Ammon's horn (tissue), 1 donor: ENCODE measurements at regions not wholly inside any gene's neighbourhood (a gene's known extent, or its start where the extent isn't known, plus 50 kb on each side); places are given as distances from the start of the nearest gene placed in this dataset.

Source experiments
- DNase-seq: peaks from one replicate; pipeline ENCODE4 v3.0.0-alpha.2; 2016; ENCODE audit warnings: low spot score

DNA sequence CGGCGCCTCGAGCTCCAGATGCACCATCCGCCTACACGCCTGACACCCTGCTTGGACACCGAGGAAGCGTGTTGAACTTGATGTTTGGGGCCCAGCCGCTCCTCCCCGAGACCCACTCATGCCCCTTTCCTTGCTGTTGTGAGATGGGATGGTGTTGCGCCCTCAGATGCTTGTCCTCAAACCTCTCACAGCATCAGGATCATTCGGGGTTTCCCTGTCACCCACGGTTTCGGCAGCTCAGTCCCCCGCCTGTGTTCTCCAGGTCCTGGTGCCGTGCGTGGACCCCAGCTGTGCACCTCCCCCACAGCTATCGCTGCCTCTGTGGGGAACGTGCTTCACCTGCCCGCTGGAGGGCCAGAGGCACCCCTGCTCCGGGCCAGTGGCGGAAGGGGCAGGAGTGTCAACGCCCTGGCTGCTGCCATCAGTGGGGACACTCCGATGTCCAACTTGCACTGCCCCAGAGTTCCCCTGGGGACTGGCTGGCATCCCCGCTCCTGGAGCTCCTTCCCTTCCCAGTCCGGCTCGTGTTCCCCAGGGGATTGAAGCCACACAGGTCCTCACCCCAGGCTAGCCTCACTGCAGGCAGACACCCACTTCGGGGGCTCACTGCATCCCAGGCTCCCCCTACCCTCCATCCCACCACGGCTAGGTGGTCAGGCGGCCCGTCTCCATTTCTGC lies 82.3 kb upstream of the ADRA2C start:
- no peak for DNase-seq

DNA sequence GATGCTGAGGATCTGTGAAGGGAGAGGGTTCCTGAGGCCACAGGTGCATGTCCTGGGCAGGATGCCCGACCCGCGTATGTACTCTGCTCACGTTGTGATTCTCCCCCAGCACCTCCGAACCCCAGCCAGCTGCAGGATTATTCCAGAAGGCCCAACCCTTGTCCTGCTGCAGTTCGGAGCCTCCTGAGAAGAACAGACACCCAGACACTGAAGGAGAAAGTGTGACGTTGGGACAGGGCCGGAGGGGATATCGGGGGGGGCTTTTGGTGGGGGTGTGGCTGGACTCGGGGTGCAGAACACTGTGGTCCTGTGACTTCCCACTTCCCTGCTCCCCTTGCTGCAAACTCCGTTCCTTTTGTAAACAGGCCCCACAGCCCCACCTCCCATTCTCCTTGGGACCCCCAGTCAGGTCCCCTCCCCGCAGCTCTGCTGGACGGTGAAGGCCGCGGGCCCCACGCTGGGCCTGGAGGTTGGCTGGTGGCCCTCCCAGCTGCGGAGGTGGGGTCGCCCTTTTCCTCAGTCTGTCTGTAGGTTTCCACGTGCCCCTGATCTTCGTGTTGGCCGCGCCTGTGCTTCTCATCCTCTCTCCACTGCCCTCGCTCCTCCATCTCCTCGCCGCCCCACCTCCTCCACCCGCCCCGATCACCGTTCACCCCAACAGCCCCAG lies 83.0 kb upstream of the ADRA2C start:
- no peak for DNase-seq

DNA sequence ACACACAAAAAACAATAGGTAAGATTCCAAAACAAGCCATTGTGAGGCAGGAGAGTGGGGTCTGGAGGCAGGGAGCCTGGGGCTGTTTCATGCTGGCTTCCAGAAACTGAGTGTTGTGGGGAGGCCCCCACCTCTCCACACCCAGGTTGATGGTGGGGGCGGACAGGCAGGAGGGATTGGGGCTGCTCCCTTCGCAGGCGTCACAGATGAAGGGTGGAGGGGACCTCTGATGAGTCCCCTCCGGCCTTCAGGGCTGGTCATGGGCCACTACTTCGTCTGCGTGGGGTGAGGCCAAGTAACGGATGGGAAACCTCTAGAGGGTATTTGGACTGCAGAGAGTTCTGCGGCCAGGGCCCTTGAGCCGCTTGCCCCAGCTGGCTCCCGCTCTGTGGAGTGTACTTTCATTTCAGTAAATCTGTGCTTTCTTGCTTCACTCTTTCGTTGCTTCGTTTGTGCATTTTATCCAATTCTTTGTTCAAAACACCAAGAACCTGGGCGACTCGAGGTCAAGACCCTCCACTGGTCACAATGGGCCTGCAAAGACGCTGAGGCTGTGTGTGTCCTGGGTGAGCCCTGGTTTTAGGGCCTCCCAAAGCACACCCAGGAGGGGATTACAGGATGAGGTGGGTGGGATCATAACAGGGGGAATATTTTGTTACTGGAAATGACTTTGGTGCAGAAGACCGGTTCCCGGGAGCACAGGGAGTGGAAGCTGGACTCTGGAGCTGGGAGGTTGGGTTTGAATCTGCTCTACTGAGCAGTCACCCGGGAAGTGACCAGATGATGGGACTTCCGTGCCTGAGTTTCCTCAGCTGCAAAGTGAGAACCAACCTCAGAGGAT lies 83.7 kb upstream of the ADRA2C start:
- no peak for DNase-seq

- no peak for DNase-seq
Observed at GRCh38 chr4:3681191-3681590, 85.0 kb upstream of the ADRA2C start.

DNA sequence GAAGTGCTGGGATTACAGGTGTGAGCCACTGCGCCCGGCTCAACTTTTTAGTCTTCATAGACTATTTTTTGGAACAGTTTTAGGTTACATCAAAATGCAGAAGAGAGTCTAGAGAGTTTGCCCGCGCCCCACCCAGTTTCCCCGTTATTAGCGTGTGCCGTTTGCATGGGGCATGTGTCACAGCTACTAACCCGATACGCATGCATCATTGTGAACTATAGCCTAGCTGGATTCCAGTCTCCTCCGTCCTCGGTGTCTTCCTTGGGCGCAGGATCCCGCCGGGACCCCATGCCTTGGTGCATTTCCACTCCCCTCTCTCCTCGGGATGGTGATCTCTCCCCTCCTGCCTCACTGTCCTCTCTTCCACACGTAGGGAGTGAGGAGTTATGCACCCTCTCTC lies 85.5 kb upstream of the ADRA2C start:
- DNase-seq = no peak

DNA sequence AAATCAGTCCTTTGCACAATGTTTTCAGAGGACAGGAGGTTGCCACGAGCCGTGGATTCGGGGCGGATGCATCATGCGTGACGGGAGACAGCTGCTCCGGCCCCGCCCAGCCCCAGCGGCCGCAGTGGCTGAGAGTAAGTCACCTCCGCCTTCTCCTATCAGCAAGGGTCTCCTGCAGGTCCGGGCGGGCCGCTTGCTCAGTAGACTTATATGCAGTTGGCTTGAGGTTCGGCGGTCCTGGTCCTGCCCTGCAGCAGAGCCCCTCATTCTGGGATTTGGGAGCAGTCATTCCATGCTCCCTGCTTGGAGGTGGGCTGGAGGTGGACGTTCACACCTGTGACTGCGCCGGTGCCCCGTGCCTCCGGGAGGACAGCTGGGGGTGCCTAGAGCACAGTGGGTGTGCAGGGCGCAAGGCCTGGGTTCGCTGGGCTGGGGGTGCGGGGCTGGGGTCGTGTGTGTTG lies 86.3 kb upstream of the ADRA2C start:
- no peak for DNase-seq

GRCh38 chr4:3679071-3679825 lies 86.9 kb upstream of the ADRA2C start:
- DNase-seq = no peak

DNA sequence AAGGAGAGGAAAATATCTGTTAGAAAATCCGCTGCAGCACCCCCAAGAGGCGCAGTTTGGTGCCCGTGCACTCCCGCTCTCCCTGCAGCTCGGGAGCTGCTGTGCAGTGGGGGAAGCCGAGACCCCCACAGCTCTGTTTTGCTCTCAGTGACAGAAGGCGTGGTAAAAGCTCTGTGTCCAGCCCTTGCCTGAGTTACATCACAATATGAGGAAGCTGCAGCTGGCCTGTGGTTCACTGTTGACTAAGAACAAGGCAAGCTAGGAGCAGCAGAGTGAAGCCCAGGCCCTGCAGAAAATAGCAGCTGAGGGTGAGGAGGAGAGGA lies 88.5 kb upstream of the ADRA2C start:
- DNase-seq = no peak

DNA sequence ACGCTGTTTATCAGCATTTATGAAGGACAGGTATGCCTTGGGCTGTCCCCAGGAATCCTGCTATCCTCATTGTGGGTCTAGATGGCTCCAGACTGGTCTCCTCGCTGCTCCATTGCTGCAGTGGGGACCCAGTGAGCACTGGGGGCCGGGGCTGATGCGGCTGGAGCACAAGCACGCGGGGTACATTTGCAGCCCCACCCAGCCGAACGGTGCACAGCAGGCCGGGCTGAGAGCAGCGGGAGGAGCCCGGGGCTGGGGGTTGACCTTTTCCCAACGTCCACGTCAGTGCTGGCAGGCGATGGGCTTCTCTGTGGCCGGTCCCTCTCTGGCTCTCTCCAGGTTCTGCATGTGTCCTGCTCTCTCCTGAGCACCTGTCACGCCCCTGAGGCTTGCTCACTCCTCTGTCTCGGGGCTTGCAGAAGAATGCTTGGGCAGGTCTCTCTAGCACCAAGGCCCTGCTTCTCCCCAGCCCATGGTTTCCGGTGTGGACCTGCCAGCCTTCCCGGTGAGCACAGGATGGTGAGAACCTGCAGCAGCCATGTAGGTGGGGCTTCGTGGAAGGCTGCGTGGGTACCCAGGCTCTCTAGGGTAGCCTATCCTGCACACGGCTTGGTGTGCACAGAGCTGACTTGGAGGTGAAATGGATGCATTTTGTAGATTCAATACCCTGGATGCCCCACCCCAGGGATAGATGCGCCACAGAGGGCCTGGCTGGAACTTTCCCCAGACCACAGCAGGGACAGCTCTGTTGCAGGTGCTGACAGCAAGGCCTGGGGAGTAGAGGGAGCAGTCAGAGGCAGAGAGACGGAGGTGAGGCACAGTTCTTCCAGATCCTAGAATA lies 89.1 kb upstream of the ADRA2C start:
- no peak for DNase-seq

DNA sequence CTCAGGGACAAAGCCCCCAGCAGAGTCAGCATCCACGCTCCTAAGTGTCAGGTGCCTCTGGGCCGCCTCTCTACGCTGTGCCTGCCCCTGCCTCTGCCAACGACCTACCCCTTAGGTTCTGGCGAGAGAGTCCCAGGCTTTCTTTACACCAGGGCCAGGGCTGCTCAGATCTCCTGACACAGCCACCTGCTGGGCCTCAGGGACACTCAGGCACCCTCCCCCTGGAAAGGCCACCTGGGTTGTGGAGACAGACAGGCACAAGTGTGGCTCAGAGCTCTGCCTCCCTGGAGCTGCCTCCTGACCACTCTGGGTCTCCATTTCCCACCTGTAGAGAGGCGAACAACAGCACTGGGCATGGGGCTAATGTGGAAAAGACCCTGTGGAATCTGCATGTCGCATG lies 90.0 kb upstream of the ADRA2C start:
- no peak for DNase-seq

DNA sequence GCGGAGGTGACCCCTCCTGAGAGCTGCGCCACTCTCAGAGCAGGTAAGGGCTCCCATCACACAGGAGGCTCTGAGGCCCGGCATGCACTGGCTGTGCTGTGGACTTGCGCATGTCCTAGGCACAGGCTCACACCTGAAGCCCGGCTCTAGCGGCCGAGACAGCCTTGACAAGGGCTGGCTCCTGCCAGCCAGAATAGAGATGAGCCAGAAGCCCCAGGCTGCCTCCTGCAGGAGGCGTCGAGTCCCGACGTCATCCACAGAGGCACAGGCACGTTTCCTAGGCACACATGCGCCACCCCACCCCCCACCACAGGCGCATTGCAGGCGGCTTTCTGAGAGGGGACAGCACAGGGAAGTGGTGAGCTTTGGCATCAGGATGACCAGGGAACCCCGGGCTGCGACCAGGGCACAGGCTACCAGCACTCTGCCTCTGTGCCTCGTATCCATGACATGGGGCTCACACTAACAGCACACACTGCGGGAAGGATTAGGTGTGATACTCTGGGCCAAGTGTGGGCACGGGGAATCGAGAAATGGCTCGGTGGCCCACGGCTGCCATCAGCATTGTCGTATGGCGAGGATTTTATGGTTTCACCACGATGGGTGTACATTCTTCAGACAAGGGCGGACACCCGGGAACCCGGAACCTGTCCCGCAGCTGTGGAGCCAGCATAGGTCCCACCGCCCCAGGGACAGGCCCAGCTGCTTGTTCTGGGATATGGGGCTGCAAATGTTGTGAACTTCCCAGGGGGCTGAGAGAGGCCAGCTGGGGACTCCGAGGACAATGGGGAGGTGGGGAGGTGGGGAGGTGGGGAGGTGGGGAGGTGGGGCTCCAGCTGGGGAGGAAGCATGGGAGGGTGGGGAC lies 90.7 kb upstream of the ADRA2C start:
- no peak for DNase-seq

DNA sequence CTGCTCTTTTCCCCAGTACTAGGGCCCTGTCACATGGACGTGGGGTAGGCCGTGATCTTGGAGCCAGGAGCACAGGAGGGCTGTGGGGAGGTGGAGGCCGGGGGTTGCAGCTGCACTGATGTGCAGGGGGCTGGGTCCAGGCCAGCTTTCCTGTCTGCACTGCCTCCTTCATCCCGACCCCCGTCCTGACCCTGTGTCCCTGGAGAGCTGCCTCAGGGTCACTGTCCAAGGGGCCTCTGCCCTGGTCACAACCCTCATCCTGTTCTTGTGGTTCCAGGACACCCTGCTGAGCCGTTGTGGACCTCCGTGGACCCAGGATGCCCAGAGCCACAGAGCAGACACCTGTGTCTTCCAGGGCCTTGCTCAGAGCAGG lies 91.7 kb upstream of the ADRA2C start:
- DNase-seq = no peak

DNA sequence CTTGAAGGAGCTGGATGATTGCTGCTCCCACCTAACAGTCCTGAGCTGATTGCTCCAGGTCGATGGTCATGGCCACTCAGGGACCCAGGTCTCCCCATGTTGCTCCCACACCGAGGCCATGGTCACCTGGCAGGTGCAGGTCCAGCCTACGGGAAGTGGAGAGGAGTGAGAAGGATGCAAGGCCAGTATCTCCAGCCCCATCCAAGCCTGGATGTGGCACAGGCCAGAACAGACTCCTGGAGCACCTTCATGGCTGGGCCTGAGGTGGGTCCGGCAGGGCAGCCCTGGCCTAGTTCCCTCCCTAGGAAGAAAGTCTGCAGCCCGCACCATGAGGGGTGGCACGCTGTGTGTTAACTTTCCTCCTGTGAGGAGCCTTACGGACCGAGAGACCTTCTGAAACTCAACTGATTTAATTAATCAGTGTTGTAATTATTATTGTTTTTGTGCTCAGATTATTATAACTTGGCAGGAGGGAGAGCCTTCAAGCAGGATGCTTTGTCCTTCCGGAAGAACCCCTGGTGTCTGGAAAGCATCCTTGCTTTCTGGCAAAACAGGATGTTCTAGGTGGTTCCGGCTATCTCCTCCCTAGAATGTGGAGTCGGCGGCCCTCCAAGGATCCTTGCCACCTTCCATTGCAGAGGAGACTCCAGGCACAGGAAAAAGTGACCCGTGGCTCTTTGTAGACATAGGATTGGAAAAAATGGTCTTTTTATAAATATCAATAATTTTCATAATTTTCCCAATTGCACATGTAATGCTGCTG lies 92.3 kb upstream of the ADRA2C start:
- no peak for DNase-seq

- DNase-seq = no peak
Observed at GRCh38 chr4:3673176-3673575, 93.0 kb upstream of the ADRA2C start.

DNA sequence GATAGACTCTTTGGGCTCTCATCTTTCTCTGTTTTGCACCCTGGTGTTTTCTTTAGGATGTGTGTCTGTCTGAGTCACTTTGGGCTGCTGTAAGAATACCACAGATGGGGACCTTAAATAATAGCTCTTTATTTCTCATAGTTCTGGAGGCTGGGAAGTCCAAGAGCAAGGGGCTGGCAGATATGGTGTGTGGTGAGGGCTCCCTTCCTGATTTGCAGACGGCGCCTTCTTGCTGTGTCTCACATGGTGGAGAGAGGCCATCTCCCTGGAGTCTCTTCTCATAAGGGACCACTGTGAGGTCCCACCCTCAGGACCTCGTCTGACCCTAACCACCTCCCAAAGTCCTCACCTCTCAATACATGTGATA lies 93.7 kb upstream of the ADRA2C start:
- no peak for DNase-seq

DNA sequence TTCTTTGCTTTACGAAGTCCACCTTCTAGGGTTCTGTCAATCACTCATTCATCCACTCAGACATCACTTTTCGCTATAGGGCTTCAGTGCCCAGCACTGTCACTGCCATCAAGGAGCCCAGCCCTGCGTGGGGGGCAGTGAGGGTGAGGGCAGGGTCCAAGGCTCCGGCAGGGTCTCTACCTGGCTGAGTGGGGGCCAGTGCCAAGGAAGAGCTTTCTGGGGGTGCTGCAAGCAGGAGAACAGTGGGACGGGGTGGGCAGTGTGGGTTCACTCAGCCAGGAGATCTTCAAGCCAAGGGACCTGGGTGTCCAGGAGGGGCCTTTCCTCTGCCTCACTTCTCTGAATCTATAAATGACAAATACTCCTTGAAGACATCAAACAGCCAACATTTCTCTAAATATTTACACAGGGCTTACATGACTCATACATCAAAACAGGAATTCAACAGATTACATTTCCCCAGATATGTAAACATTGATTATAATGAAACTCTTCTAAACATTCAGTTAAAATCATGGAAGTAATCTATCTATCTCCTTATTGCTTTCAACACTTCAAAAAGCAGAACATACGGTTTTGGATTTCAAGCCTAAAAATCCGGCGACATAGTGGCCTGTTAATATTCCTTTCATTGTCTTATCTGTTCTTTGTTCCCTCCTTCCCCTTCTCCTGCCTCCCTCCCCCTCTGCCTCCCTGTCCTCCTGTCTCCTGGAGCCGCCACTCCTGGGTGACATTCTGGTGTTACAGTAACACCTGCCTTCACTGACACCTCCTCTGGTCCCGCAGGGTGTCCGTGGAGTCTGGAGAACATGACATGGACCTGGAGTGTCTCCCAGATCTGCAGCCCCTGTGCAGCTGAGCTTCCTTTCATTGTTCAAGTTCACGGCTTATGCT lies 94.4 kb upstream of the ADRA2C start:
- no peak for DNase-seq

DNA sequence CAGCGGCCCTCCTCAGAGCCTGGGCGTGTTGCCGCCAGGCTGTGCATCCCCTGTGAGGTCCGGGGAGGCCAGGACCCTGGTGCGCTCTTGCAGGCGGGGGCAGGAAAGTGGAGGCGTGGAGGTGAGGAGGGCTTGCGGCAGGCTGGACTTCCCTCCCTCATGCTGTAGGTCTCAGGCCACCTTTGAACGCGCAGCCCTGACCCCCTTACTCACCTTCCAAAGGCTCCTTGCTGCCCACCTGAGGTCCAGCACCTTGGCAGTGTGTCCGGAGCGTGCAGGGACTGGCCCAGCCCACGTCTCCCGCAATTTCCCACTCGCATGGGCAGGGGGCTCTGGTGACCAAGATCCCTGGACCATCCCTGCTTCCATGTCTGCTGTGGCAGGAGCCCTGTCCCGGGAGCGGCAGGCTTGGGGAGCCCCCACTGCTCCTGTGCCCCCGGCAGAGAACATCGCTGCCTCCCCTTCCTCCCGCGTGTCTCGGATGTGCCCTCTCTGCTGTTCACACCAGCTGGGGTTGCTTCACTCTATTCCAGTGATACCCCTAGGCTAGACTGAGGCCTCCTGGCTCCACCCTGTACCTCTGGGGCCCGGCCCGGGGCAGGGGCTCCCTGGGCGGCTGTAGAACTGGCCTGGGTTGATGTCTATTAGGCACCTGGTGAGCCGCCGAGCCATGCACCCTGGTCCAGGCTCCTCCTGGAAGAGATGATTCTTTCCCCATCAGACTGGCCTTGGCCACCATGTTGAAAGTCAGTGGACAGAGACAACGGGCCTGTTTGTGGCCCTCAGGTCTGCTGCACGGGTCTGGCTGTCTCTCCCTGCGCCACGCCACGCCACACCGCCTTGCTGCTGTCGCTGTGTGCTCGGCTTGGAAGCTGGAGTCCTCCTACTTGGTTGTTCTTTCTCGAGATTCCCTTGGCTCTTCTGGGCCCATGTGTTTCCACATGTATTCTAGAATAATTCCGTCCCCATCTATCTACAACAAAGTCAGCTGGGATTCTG lies 95.4 kb upstream of the ADRA2C start:
- DNase-seq = no peak

DNA sequence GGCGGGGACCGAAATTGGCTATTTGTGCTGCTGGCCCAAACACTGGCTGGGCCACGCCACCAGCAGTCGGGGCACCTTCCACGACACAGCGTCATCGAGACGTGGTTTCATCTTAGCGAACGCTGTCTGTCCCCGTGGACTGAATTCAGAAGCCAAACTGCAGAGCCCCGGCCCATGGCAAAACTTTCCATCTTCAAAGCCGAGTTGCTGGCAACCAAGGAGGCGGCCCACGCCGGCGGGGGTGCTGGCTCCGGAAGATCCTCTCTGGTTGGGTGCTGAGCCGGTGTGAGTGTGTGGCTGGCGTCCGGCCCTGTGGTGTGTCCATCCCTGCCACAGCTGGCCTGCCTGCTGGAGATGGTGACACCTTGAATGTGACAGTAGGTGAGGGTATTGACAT lies 96.6 kb upstream of the ADRA2C start:
- no peak for DNase-seq
